Mesodermal cell (in vitro differentiated cells): ENCODE measurements at regions not wholly inside any gene's neighbourhood (a gene's known extent, or its start where the extent isn't known, plus 50 kb on each side); places are given as distances from the start of the nearest gene placed in this dataset.

Source experiments
- H3K27ac ChIP-seq: 2 replicates; pipeline ENCODE4 v1.7.0; 2013; ENCODE audit warnings: mild to moderate bottlenecking, low read depth, low read length, moderate library complexity; ENCODE audit not compliant: severe bottlenecking
- H3K36me3 ChIP-seq: 2 replicates; pipeline ENCODE4 v1.7.1; 2013; ENCODE audit warnings: mild to moderate bottlenecking, low read length, moderate library complexity; ENCODE audit not compliant: control insufficient read depth, insufficient read depth
- H3K4me1 ChIP-seq: one replicate; pipeline ENCODE4 v1.7.1; 2013; ENCODE audit warnings: mild to moderate bottlenecking, low read length; ENCODE audit not compliant: insufficient read depth, control insufficient read depth, poor library complexity, severe bottlenecking
- H3K4me3 ChIP-seq: 2 replicates; pipeline ENCODE4 v1.7.0; 2013; ENCODE audit warnings: low read length, control low read depth, mild to moderate bottlenecking; ENCODE audit not compliant: insufficient read depth, poor library complexity, severe bottlenecking; ENCODE audit errors: extremely low read depth
- H3K9me3 ChIP-seq: 2 replicates; pipeline ENCODE4 v1.7.1; 2013; ENCODE audit warnings: mild to moderate bottlenecking, low read length, moderate library complexity; ENCODE audit not compliant: control insufficient read depth
- WGBS, 2 experiments: methylation state at CpG; one replicate each; pipeline ENCODE4 v1.1.5; 2013; ENCODE audit warnings: missing lambda C conversion rate in 2 of 2; ENCODE audit not compliant: insufficient coverage in 2 of 2; 5-methylcytosine and 5-hydroxymethylcytosine counted together

DNA sequence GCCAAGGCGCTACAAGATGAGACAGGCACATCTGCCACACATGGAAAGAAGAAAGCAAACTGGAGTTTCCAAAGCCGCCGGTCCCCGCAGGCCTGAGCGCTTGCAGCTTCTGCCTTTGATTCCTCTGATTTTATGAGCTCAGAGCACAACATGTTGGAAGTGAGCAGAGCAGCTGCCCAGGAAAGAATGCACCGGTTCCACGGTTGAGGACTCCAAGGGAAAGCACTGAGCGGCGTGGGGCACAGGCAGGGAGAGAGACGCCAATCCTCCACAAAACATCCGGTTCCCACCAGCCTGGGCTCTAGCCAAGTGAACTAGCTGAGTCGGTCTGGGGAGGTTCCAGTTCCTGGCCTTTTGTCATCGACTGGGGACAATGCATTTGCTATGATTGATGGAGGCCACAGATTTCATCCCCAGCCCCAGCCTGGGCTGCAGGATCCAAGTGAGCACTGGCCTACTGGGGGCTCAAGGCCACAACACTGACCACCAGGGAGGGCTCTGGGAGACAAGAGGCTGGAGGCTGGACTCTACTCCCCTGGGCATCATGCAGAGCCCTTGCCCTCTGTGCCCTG, 253.1 kb upstream of the IRF2BP2 start:
- H3K27ac ChIP-seq, result peak overlapping the region; percentile 45
- H3K4me3 ChIP-seq, result no peak overlapping the region
- H3K36me3 ChIP-seq, result no peaks in the 10 kb centered on the region
- WGBS, 2 experiments, result 84 to 89% methylated on average over 12 to 13 of the region's 13 CpGs
- peaks cover 10% of the 10 kb centered on the region for H3K9me3 ChIP-seq
- peaks cover 22% of the 10 kb centered on the region for H3K4me1 ChIP-seq

DNA sequence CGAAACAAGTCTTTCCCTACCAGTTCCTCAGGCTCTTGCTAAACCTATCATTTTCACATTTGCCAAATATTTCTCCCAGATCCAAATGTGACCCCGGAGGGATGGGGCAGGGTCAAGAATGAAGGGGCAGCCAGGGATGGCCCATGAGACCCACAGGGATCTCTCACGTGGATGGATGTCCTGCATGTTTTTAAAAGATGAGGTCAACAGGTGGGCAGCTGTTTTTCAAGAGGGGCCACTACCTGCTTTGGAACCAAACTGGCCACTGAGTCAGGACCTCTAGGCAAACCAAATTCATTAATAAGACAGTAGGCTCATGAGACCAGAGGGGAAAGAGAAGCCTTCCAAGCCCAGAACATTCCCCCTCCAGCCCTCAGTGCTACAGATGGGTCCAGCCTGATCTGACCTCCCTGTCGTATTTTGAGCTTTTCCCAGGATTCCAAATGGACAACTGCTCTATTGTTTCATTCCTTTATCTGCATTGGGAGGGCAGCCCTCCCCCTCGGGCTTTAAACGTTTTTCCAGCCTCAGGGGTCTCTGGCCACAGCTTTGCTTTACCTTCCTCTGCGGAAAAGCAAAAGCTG, 252.5 kb upstream of the IRF2BP2 start:
- Histone ChIP-seq H3K27ac (peak overlapping the region; percentile 45), H3K36me3 (no peaks in the 10 kb centered on the region), H3K9me3 (peaks cover 10% of the 10 kb centered on the region), H3K4me3 (no peak overlapping the region), H3K4me1 (peaks cover 17% of the 10 kb centered on the region)
- 78 to 87% methylated on average over 4 to 6 of the region's 7 CpGs for WGBS, 2 experiments

DNA sequence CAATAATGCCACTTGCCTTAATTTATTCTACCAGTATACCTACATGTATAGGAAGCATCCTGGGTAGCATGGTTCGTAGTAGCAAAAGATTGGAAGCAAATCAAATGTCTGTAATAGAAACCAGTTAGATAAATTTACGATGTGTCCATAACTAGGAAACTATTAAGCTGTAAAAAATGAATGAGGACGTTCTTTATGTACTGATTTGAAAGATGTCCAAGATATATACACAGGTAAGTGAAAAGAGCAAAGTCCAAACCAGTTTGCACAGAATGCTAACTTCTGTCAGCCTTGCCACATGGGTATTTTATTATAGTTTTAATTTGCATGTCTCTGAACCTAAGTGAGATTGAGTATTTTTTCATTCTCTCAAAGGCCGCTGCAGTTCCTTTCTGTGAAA, 251.8 kb upstream of the IRF2BP2 start:
- Histone ChIP-seq H3K4me3 (no peak overlapping the region), H3K27ac (no peak overlapping the region), H3K9me3 (peaks cover 10% of the 10 kb centered on the region), H3K4me1 (peaks cover 12% of the 10 kb centered on the region), H3K36me3 (no peaks in the 10 kb centered on the region)
- WGBS, 2 experiments, result 90 to 100% methylated on average over 2 of the region's 4 CpGs

DNA sequence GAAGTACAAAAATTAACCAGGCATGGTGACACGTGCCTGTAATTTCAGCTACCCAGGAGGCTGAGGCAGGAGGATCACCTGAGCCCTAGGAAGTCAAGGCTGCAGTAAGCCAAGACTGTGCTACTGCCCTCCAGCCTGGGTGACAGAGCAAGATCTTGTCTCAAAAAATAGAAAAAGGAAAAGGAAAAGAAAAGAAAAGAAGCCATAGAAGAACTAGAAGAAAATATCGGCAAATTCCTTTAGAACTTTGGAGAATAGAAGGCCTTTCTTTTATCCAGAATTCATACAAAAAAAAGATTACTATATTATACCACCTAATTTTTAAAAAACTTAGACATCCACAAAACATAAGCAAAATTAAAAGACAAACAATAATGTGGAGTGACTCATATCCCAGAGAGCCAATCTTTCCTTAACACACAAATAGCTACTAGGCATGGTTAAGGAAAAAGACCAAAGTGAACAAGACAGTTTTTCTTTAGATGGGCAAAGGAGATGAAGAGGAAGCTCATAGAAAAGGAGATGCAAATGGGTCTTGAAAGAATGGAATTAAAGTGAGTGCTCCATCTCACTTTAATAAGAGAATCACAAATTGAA, 251.1 kb upstream of the IRF2BP2 start:
- Histone ChIP-seq H3K27ac (no peak overlapping the region), H3K4me3 (no peak overlapping the region), H3K36me3 (no peaks in the 10 kb centered on the region), H3K4me1 (peaks cover 8% of the 10 kb centered on the region), H3K9me3 (peaks cover 10% of the 10 kb centered on the region)
- 75 to 83% methylated on average over 1 of the region's 2 CpGs for WGBS, 2 experiments

DNA sequence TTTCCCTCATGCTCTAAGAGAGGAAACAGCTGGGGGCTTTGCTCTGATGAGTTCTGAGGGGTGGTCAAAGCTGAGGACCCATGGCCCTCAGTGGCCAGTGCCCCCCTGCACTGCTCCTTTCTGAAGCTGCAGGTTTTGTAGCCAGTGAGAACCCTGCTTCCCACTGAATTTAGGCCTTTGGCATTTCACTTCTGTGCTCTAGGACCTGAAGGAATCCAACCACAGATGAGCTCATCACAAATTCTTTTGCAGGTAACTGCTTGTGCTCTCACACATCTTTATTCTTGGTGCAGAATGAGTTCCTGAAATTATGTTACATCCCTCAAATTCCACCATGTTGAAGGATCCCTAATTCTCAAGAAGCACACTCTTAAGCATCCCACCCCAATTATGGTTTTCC, 248.7 kb upstream of the IRF2BP2 start:
- no peak overlapping the region for H3K27ac ChIP-seq
- peaks cover 3% of the 10 kb centered on the region for H3K9me3 ChIP-seq
- no peaks in the 10 kb centered on the region for H3K36me3 ChIP-seq
- peaks cover 12% of the 10 kb centered on the region for H3K4me1 ChIP-seq
- H3K4me3 ChIP-seq, result no peak overlapping the region

DNA sequence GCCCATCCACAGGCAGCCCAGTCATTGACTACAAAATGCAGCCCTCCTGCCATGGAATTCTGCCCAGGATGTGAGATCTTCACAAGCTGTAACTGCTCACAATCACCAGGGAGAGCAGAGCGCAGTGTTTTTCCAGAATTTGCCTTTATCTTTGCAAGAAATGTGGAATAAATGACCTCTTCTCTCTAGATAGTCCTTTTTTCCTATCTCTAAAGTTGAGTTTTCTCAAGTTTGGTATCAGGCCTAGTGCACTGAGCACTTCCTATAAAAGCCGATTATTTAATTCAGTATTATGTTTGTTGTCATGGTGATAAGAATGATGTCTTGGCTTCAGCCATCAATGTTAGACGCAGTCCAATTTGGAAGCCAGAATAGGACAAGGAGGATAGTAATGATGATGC, 246.9 kb upstream of the IRF2BP2 start:
- H3K36me3 ChIP-seq, result no peaks in the 10 kb centered on the region
- H3K4me1 ChIP-seq, result peaks cover 15% of the 10 kb centered on the region
- H3K9me3 ChIP-seq, result peaks cover 3% of the 10 kb centered on the region
- no peak overlapping the region for H3K27ac ChIP-seq
- no peak overlapping the region for H3K4me3 ChIP-seq
- 100% methylated on average over 3 of the region's 3 CpGs for WGBS, 2 experiments

DNA sequence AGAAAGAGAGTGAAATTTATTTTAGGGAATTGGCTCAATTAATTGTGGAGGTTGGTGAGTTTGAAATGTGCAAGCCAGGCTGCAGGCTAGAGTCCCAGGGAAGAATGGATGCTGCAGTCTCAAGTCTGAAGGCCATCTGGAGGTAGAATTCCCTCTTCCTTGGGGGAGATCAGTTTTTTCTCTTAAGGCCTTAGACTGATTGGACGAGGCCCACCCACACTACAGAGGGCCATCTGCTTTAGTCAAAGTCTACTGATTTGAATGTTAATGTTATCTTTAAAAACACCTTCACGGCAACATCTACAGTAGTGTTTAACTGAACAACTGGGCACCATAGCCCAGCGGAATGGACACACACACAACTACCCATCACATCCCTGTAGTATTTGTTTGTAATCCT, 245.9 kb upstream of the IRF2BP2 start:
- peaks cover 21% of the 10 kb centered on the region for H3K4me1 ChIP-seq
- no peaks in the 10 kb centered on the region for H3K36me3 ChIP-seq
- WGBS, 2 experiments, result no CpG with 5 or more reads among the region's 3 CpGs
- peaks cover under 1% of the 10 kb centered on the region for H3K9me3 ChIP-seq
- H3K27ac ChIP-seq, result no peak overlapping the region
- no peak overlapping the region for H3K4me3 ChIP-seq

DNA sequence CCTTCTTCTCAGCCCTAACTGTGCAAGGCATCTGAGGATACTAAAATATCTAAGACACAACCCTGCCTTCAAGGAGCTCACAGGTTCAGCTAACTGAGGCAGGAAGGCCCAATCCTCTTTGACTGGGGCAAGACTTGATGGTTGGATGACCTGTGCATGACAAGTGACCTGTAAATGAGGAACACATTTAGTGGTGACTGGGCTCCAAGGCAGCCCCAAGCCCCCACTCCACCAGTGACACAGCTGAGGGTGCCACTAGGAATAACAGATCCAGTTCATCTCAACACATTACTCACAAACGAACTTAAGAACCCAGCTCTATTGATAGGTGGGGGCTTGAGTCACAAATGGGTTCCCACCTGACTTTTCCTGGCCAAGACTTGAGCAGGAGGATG, 244.7 kb upstream of the IRF2BP2 start:
- Histone ChIP-seq H3K27ac (no peak overlapping the region), H3K4me1 (peaks cover 27% of the 10 kb centered on the region), H3K4me3 (no peak overlapping the region), H3K36me3 (no peaks in the 10 kb centered on the region), H3K9me3 (no peaks in the 10 kb centered on the region)
- WGBS, 2 experiments, result no CpG with 5 or more reads among the region's 1 CpG

DNA sequence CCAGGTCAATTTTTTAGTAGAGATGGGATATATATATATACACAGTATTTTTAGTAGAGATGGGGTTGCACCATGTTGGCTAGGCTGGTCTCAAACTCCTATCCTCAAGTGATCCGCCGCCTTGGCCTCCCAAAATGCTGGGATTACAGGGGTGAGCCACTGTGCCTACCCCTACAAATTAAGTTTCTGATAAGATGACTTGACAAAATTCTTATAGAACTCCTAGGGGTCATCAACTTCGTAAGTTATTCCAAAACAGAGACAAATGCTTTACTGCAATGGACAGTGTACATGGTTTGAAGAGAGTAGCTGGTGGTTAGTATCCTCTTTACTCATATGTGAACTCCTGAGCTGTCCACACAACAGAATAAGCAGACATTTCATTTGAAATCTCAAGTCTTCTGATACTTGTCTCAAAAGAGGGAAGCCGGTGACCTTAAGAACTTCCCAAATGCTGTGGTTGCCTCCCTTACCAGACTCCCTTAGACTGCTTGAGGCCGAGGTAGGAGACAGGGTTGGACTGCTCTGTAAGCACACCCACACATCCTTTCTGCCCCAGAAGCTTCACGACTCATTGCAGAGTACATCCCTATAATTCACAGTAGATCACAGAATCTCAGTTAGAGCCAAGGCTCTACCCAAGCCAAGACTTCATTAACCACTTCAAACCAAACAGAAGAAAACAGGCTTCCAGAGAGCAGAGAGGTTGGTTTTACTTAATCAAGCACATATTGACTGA, 244.1 kb upstream of the IRF2BP2 start:
- WGBS, 2 experiments, result 89 to 98% methylated on average over 5 of the region's 6 CpGs
- no peak overlapping the region for H3K27ac ChIP-seq

DNA sequence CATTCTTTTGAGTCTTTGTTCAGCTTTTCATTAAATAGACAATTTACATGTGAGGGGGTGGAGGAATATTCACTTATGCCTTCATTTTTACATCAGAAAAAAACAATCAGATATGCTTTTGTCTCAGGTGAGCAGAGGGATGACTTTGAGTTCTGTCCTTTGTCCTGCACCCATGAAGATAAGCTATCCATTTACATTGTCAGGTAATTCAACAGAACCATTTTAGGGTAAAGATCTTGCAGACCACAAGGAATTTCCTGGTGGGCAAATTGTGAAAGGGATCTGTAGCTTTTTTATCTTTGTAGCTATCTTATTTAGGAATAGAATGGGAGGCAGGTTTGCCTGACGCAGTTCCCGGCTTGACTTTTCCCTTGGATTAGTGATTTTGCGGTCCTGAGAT, 242.7 kb upstream of the IRF2BP2 start:
- WGBS, 2 experiments, result no CpG with 5 or more reads among the region's 3 CpGs
- no peaks in the 10 kb centered on the region for H3K36me3 ChIP-seq
- H3K27ac ChIP-seq, result no peak overlapping the region
- no peak overlapping the region for H3K4me3 ChIP-seq
- no peaks in the 10 kb centered on the region for H3K9me3 ChIP-seq
- H3K4me1 ChIP-seq, result peaks cover 33% of the 10 kb centered on the region

More for the DNA sequence above, 244.1 kb upstream of the IRF2BP2 start:
- Histone ChIP-seq H3K36me3 (no peaks in the 10 kb centered on the region), H3K4me3 (no peak overlapping the region), H3K4me1 (peaks cover 31% of the 10 kb centered on the region), H3K9me3 (no peaks in the 10 kb centered on the region)
